ENCODE measurements at regions not wholly inside any gene's neighbourhood (a gene's known extent, or its start where the extent isn't known, plus 50 kb on each side); places are given as distances from the start of the nearest gene placed in this dataset.

- Histone ChIP-seq H3K9ac (ENCODE audit: low read length) (peak overlapping the region; percentile 92), H3K79me2 (ENCODE audit: low read length) (peaks cover 21% of the 10 kb centered on the region), H4K20me1 (ENCODE audit: insufficient read depth, low read length) (no peaks in the 10 kb centered on the region), H2AFZ (ENCODE audit: low read depth, low read length) (no peak overlapping the region), H3K4me1 (ENCODE audit: low read length) (peaks cover 48% of the 10 kb centered on the region), H3K27me3 (ENCODE audit: low read depth, low read length) (no peaks in the 10 kb centered on the region), H3K36me3 (replicated peaks; ENCODE audit: low read depth, low read length) (peaks cover 26% of the 10 kb centered on the region), H3K27ac (ENCODE audit: low read length) (peak overlapping the region; percentile 96), H3K4me3 (ENCODE audit: low read length) (peak overlapping the region; percentile 41; the same call in 1 of the 2 replicates), H3K9me3 (ENCODE audit: insufficient read depth, low read length) (peaks cover 11% of the 10 kb centered on the region), H3K4me2 (ENCODE audit: low read length) (peak overlapping the region; percentile 61)
- TF ChIP-seq EZH2phosphoT487 (IDR thresholded peaks at IDR 0.05; ENCODE audit: low read depth), result no peak
- TF ChIP-seq, protein P1, sequence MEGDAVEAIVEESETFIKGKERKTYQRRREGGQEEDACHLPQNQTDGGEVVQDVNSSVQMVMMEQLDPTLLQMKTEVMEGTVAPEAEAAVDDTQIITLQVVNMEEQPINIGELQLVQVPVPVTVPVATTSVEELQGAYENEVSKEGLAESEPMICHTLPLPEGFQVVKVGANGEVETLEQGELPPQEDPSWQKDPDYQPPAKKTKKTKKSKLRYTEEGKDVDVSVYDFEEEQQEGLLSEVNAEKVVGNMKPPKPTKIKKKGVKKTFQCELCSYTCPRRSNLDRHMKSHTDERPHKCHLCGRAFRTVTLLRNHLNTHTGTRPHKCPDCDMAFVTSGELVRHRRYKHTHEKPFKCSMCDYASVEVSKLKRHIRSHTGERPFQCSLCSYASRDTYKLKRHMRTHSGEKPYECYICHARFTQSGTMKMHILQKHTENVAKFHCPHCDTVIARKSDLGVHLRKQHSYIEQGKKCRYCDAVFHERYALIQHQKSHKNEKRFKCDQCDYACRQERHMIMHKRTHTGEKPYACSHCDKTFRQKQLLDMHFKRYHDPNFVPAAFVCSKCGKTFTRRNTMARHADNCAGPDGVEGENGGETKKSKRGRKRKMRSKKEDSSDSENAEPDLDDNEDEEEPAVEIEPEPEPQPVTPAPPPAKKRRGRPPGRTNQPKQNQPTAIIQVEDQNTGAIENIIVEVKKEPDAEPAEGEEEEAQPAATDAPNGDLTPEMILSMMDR (IDR thresholded peaks at IDR 0.05; ENCODE audit: low read depth, low read length), result no peak
Observed at GRCh38 chr20:48358176-48359054, 469.4 kb downstream of the PREX1 start.

GRCh38 chr20:48357714-48358113 is 470.1 kb downstream of the PREX1 start:
- peaks cover 47% of the 10 kb centered on the region for H3K4me1 ChIP-seq (ENCODE audit: low read length)
- no peaks in the 10 kb centered on the region for H4K20me1 ChIP-seq (ENCODE audit: insufficient read depth, low read length)
- H3K4me3 ChIP-seq (ENCODE audit: low read length), result no peak overlapping the region
- no peaks in the 10 kb centered on the region for H3K27me3 ChIP-seq (ENCODE audit: low read depth, low read length)
- H2AFZ ChIP-seq (ENCODE audit: low read depth, low read length), result no peak overlapping the region
- peaks cover 12% of the 10 kb centered on the region for H3K9me3 ChIP-seq (ENCODE audit: insufficient read depth, low read length)
- TF ChIP-seq, protein P1 (IDR thresholded peaks at IDR 0.05; ENCODE audit: low read depth, low read length), result no peak
- peaks cover 15% of the 10 kb centered on the region for H3K79me2 ChIP-seq (ENCODE audit: low read length)
- no peak overlapping the region for H3K4me2 ChIP-seq (ENCODE audit: low read length)
- H3K36me3 ChIP-seq (replicated peaks; ENCODE audit: low read depth, low read length), result peaks cover 19% of the 10 kb centered on the region
- peak overlapping the region; percentile 96; the same call in 1 of the 2 replicates for H3K27ac ChIP-seq (ENCODE audit: low read length)
- no peak overlapping the region for H3K9ac ChIP-seq (ENCODE audit: low read length)

DNA sequence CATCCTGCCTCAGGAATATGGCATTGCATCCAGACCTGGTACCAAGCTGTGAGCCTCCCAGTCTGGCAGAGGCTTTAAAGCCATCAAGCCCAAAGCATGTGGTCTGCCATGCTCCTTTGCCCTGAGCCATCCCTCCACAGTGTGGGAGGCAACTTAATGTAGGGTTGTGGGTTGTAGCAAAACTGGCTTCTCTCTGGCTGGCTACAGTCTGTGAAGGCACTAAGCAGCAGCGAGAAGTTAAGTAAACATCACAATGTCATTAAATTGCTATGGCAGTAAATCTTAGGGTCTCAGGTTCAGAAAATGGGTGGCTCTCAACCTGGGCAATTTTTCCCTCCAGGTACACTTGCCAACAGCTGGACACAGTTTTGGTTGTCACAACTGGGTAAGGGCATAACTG is 472.9 kb downstream of the PREX1 start:
- Histone ChIP-seq H3K27me3 (ENCODE audit: low read depth, low read length) (no peaks in the 10 kb centered on the region), H3K9me3 (ENCODE audit: insufficient read depth, low read length) (peaks cover 12% of the 10 kb centered on the region), H3K9ac (ENCODE audit: low read length) (no peak overlapping the region), H3K4me1 (ENCODE audit: low read length) (peaks cover 30% of the 10 kb centered on the region), H3K4me2 (ENCODE audit: low read length) (no peak overlapping the region), H3K27ac (ENCODE audit: low read length) (no peak overlapping the region), H3K4me3 (ENCODE audit: low read length) (no peak overlapping the region), H3K36me3 (replicated peaks; ENCODE audit: low read depth, low read length) (peaks cover 4% of the 10 kb centered on the region), H4K20me1 (ENCODE audit: insufficient read depth, low read length) (no peaks in the 10 kb centered on the region), H2AFZ (ENCODE audit: low read depth, low read length) (no peak overlapping the region), H3K79me2 (ENCODE audit: low read length) (no peaks in the 10 kb centered on the region)
- TF ChIP-seq, protein P1 (IDR thresholded peaks at IDR 0.05; ENCODE audit: low read depth, low read length), result no peak
- TF ChIP-seq EZH2phosphoT487 (IDR thresholded peaks at IDR 0.05; ENCODE audit: low read depth), result no peak

DNA sequence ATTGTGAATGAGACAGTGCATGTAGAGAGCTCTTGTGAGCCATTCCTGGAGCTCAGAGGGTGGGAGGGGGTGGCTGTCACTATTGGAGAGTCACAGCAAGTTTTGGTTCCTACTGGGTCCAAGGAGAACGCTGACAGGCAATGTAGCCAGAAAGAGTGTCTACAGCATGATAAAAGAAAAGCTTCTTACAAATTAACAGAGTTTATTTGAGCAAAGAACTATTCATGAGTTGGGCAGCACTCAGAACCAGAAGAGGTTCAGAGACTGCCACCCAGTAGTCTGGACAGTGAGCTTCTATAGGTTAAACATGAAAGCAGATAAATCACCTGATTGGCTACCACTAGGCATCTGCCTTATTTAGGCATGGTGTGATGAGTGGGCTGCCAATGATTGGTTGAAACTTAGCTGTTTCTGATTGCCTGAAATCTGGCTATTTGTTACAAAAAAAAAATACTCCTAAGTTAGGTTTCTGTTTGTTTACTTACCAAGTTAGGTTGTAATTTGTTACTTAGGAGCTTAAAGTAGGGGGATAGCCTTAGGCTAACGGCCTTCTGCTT is 473.4 kb downstream of the PREX1 start:
- no peaks in the 10 kb centered on the region for H3K27me3 ChIP-seq (ENCODE audit: low read depth, low read length)
- no peaks in the 10 kb centered on the region for H4K20me1 ChIP-seq (ENCODE audit: insufficient read depth, low read length)
- no peak overlapping the region for H2AFZ ChIP-seq (ENCODE audit: low read depth, low read length)
- no peaks in the 10 kb centered on the region for H3K79me2 ChIP-seq (ENCODE audit: low read length)
- peaks cover 4% of the 10 kb centered on the region for H3K36me3 ChIP-seq (replicated peaks; ENCODE audit: low read depth, low read length)
- H3K27ac ChIP-seq (ENCODE audit: low read length), result no peak overlapping the region
- peaks cover 28% of the 10 kb centered on the region for H3K4me1 ChIP-seq (ENCODE audit: low read length)
- peaks cover 12% of the 10 kb centered on the region for H3K9me3 ChIP-seq (ENCODE audit: insufficient read depth, low read length)
- no peak overlapping the region for H3K4me2 ChIP-seq (ENCODE audit: low read length)
- no peak overlapping the region for H3K4me3 ChIP-seq (ENCODE audit: low read length)
- H3K9ac ChIP-seq (ENCODE audit: low read length), result no peak overlapping the region
- TF ChIP-seq, protein P1 (IDR thresholded peaks at IDR 0.05; ENCODE audit: low read depth, low read length), result no peak
- no peak for TF ChIP-seq EZH2phosphoT487 (IDR thresholded peaks at IDR 0.05; ENCODE audit: low read depth)
